GM19239 (cell line): ENCODE measurements at regions not wholly inside any gene's neighbourhood (a gene's known extent, or its start where the extent isn't known, plus 50 kb on each side); places are given as distances from the start of the nearest gene placed in this dataset.

ENCODE experiments used
- DNase-seq: peaks from one replicate; pipeline ENCODE4 v3.0.0; 2011; ENCODE audit warnings: low spot score; ENCODE audit not compliant: insufficient read length
- FAIRE-seq: peaks from 2 replicates; lab custom pipeline; 2011; peaks lifted over from hg19 to GRCh38; lab: Jason Lieb, UNC

GRCh38 chr2:18855027-18855426, 265.7 kb upstream of the NT5C1B start:
- FAIRE-seq (peak; percentile 42), DNase-seq (no peak)

- DNase-seq (no peak), FAIRE-seq (no peak)
Observed at GRCh38 chr2:18849841-18850578, 260.6 kb upstream of the NT5C1B start.

- DNase-seq (no peak), FAIRE-seq (no peak)
Observed at GRCh38 chr2:18848646-18849045, 259.3 kb upstream of the NT5C1B start.

- DNase-seq = no peak
- no peak for FAIRE-seq
Observed at GRCh38 chr2:18845854-18846445, 256.6 kb upstream of the NT5C1B start.

- DNase-seq (no peak), FAIRE-seq (no peak)
Observed at GRCh38 chr2:18842836-18843235, 253.5 kb upstream of the NT5C1B start.

- DNase-seq (no peak), FAIRE-seq (no peak)
Observed at GRCh38 chr2:18841248-18842150, 252.1 kb upstream of the NT5C1B start.

- no peak for DNase-seq
Observed at GRCh38 chr2:18837240-18837639, 247.9 kb upstream of the NT5C1B start.

GRCh38 chr2:18836436-18836835, 247.1 kb upstream of the NT5C1B start:
- no peak for DNase-seq
- FAIRE-seq = no peak

More at GRCh38 chr2:18837240-18837639, 247.9 kb upstream of the NT5C1B start:
- FAIRE-seq = no peak

GRCh38 chr2:18835787-18836186, 246.4 kb upstream of the NT5C1B start:
- no peak for DNase-seq
- FAIRE-seq = no peak

GRCh38 chr2:18834341-18834740, 245.0 kb upstream of the NT5C1B start:
- FAIRE-seq (no peak), DNase-seq (no peak)

GRCh38 chr2:18833941-18834340, 244.6 kb upstream of the NT5C1B start:
- no peak for DNase-seq
- FAIRE-seq = no peak

- no peak for FAIRE-seq
Observed at GRCh38 chr2:18831916-18832510, 242.6 kb upstream of the NT5C1B start.

GRCh38 chr2:18830962-18831361, 241.6 kb upstream of the NT5C1B start:
- DNase-seq (no peak), FAIRE-seq (no peak)

More at GRCh38 chr2:18831916-18832510, 242.6 kb upstream of the NT5C1B start:
- no peak for DNase-seq

- no peak for FAIRE-seq
Observed at GRCh38 chr2:18829976-18830375, 240.6 kb upstream of the NT5C1B start.

GRCh38 chr2:18829251-18829902, 240.0 kb upstream of the NT5C1B start:
- FAIRE-seq = no peak
- DNase-seq = no peak

More at GRCh38 chr2:18829976-18830375, 240.6 kb upstream of the NT5C1B start:
- DNase-seq = no peak

GRCh38 chr2:18828296-18828695, 238.9 kb upstream of the NT5C1B start:
- DNase-seq = no peak
- no peak for FAIRE-seq

GRCh38 chr2:18825838-18826237, 236.5 kb upstream of the NT5C1B start:
- FAIRE-seq (no peak), DNase-seq (no peak)

GRCh38 chr2:18824915-18825314, 235.5 kb upstream of the NT5C1B start:
- DNase-seq (no peak), FAIRE-seq (no peak)

- no peak for FAIRE-seq
- no peak for DNase-seq
Observed at GRCh38 chr2:18824325-18824790, 235.0 kb upstream of the NT5C1B start.

GRCh38 chr2:18821431-18821830, 232.1 kb upstream of the NT5C1B start:
- DNase-seq = no peak
- FAIRE-seq = no peak
